ENCODE measurements at regions not wholly inside any gene's neighbourhood (a gene's known extent, or its start where the extent isn't known, plus 50 kb on each side); places are given as distances from the start of the nearest gene placed in this dataset.

GRCh38 chr3:35322070-35322469, 317.3 kb upstream of the ARPP21 start:
- Mint-ChIP-seq H3K4me1 (no peaks in the 10 kb centered on the region), H3K36me3 (no peaks in the 10 kb centered on the region), H3K4me3 (no peak overlapping the region), H3K9me3 (peaks cover 9% of the 10 kb centered on the region), H3K27me3 (no peaks in the 10 kb centered on the region), H3K27ac (no peak overlapping the region)
- ATAC-seq = no peak

GRCh38 chr3:35335703-35336102, 303.6 kb upstream of the ARPP21 start:
- Mint-ChIP-seq H3K36me3 (no peaks in the 10 kb centered on the region), H3K27me3 (no peaks in the 10 kb centered on the region), H3K27ac (no peak overlapping the region), H3K4me3 (no peak overlapping the region), H3K9me3 (peaks cover 5% of the 10 kb centered on the region), H3K4me1 (no peaks in the 10 kb centered on the region)
- no peak for ATAC-seq

GRCh38 chr3:35336601-35337000, 302.7 kb upstream of the ARPP21 start:
- no peak overlapping the region for H3K27ac Mint-ChIP-seq

GRCh38 chr3:35338186-35338585, 301.1 kb upstream of the ARPP21 start:
- H3K36me3 Mint-ChIP-seq = no peaks in the 10 kb centered on the region
- peaks cover 7% of the 10 kb centered on the region for H3K9me3 Mint-ChIP-seq
- H3K4me1 Mint-ChIP-seq = no peaks in the 10 kb centered on the region
- no peak overlapping the region for H3K27ac Mint-ChIP-seq
- no peaks in the 10 kb centered on the region for H3K27me3 Mint-ChIP-seq
- H3K4me3 Mint-ChIP-seq = no peak overlapping the region
- no peak for ATAC-seq

More at GRCh38 chr3:35336601-35337000, 302.7 kb upstream of the ARPP21 start:
- H3K27me3 Mint-ChIP-seq = no peaks in the 10 kb centered on the region
- no peaks in the 10 kb centered on the region for H3K36me3 Mint-ChIP-seq
- H3K9me3 Mint-ChIP-seq = peaks cover 5% of the 10 kb centered on the region
- H3K4me1 Mint-ChIP-seq = no peaks in the 10 kb centered on the region
- no peak for ATAC-seq
- no peak overlapping the region for H3K4me3 Mint-ChIP-seq

- no peaks in the 10 kb centered on the region for H3K4me1 Mint-ChIP-seq
- no peak for ATAC-seq
- H3K9me3 Mint-ChIP-seq = peaks cover 3% of the 10 kb centered on the region
Observed at GRCh38 chr3:35380196-35380595, 259.1 kb upstream of the ARPP21 start.

GRCh38 chr3:35383216-35383615, 256.1 kb upstream of the ARPP21 start:
- H3K4me3 Mint-ChIP-seq = no peak overlapping the region
- H3K4me1 Mint-ChIP-seq = no peaks in the 10 kb centered on the region
- no peaks in the 10 kb centered on the region for H3K27me3 Mint-ChIP-seq
- H3K9me3 Mint-ChIP-seq = peaks cover 9% of the 10 kb centered on the region
- H3K27ac Mint-ChIP-seq = no peak overlapping the region
- ATAC-seq = no peak
- H3K36me3 Mint-ChIP-seq = no peaks in the 10 kb centered on the region

More at GRCh38 chr3:35380196-35380595, 259.1 kb upstream of the ARPP21 start:
- Mint-ChIP-seq H3K4me3 (no peak overlapping the region), H3K36me3 (no peaks in the 10 kb centered on the region), H3K27ac (no peak overlapping the region), H3K27me3 (no peaks in the 10 kb centered on the region)

- Mint-ChIP-seq H3K27ac (no peak overlapping the region), H3K4me3 (no peak overlapping the region), H3K36me3 (no peaks in the 10 kb centered on the region), H3K27me3 (no peaks in the 10 kb centered on the region), H3K4me1 (no peaks in the 10 kb centered on the region), H3K9me3 (peaks cover 9% of the 10 kb centered on the region)
- no peak for ATAC-seq
Observed at GRCh38 chr3:35383719-35384555, 255.4 kb upstream of the ARPP21 start.

- H3K27me3 Mint-ChIP-seq = no peaks in the 10 kb centered on the region
- no peak overlapping the region for H3K27ac Mint-ChIP-seq
- H3K4me1 Mint-ChIP-seq = no peaks in the 10 kb centered on the region
- peaks cover 9% of the 10 kb centered on the region for H3K9me3 Mint-ChIP-seq
- no peak for ATAC-seq
- no peak overlapping the region for H3K4me3 Mint-ChIP-seq
- H3K36me3 Mint-ChIP-seq = no peaks in the 10 kb centered on the region
Observed at GRCh38 chr3:35385271-35385670, 254.1 kb upstream of the ARPP21 start.

GRCh38 chr3:35389907-35390306, 249.4 kb upstream of the ARPP21 start:
- Mint-ChIP-seq H3K4me1 (no peaks in the 10 kb centered on the region), H3K4me3 (no peak overlapping the region), H3K27ac (no peak overlapping the region), H3K9me3 (peaks cover 15% of the 10 kb centered on the region), H3K36me3 (no peaks in the 10 kb centered on the region), H3K27me3 (no peaks in the 10 kb centered on the region)
- no peak for ATAC-seq

- H3K36me3 Mint-ChIP-seq = no peaks in the 10 kb centered on the region
- no peaks in the 10 kb centered on the region for H3K27me3 Mint-ChIP-seq
- no peak for ATAC-seq
- H3K4me3 Mint-ChIP-seq = no peak overlapping the region
- no peaks in the 10 kb centered on the region for H3K4me1 Mint-ChIP-seq
- H3K9me3 Mint-ChIP-seq = peaks cover 9% of the 10 kb centered on the region
- no peak overlapping the region for H3K27ac Mint-ChIP-seq
Observed at GRCh38 chr3:35392187-35392586, 247.1 kb upstream of the ARPP21 start.

- Mint-ChIP-seq H3K4me1 (no peaks in the 10 kb centered on the region), H3K9me3 (peaks cover 14% of the 10 kb centered on the region), H3K27me3 (no peaks in the 10 kb centered on the region), H3K36me3 (no peaks in the 10 kb centered on the region), H3K4me3 (no peak overlapping the region), H3K27ac (no peak overlapping the region)
- ATAC-seq = no peak
Observed at GRCh38 chr3:35393901-35394799, 245.2 kb upstream of the ARPP21 start.

GRCh38 chr3:35394905-35395304, 244.4 kb upstream of the ARPP21 start:
- Mint-ChIP-seq H3K4me3 (no peak overlapping the region), H3K9me3 (peaks cover 14% of the 10 kb centered on the region), H3K4me1 (no peaks in the 10 kb centered on the region), H3K27me3 (no peaks in the 10 kb centered on the region), H3K27ac (no peak overlapping the region), H3K36me3 (no peaks in the 10 kb centered on the region)
- no peak for ATAC-seq

GRCh38 chr3:35401671-35402070, 237.7 kb upstream of the ARPP21 start:
- Mint-ChIP-seq H3K4me1 (no peaks in the 10 kb centered on the region), H3K27me3 (no peaks in the 10 kb centered on the region), H3K4me3 (no peak overlapping the region), H3K9me3 (peaks cover 5% of the 10 kb centered on the region), H3K36me3 (no peaks in the 10 kb centered on the region), H3K27ac (no peak overlapping the region)
- no peak for ATAC-seq

- Mint-ChIP-seq H3K27ac (no peak overlapping the region), H3K4me3 (no peak overlapping the region)
- ATAC-seq = no peak
Observed at GRCh38 chr3:35404571-35404970, 234.8 kb upstream of the ARPP21 start.

GRCh38 chr3:35408882-35409281, 230.4 kb upstream of the ARPP21 start:
- H3K27me3 Mint-ChIP-seq = no peaks in the 10 kb centered on the region
- no peak for ATAC-seq
- H3K9me3 Mint-ChIP-seq = peaks cover 3% of the 10 kb centered on the region
- H3K27ac Mint-ChIP-seq = no peak overlapping the region
- H3K36me3 Mint-ChIP-seq = no peaks in the 10 kb centered on the region
- H3K4me1 Mint-ChIP-seq = no peaks in the 10 kb centered on the region
- no peak overlapping the region for H3K4me3 Mint-ChIP-seq

More at GRCh38 chr3:35404571-35404970, 234.8 kb upstream of the ARPP21 start:
- Mint-ChIP-seq H3K4me1 (no peaks in the 10 kb centered on the region), H3K36me3 (no peaks in the 10 kb centered on the region), H3K27me3 (no peaks in the 10 kb centered on the region), H3K9me3 (no peaks in the 10 kb centered on the region)
